ENCODE measurements at regions not wholly inside any gene's neighbourhood (a gene's known extent, or its start where the extent isn't known, plus 50 kb on each side); places are given as distances from the start of the nearest gene placed in this dataset.

DNA sequence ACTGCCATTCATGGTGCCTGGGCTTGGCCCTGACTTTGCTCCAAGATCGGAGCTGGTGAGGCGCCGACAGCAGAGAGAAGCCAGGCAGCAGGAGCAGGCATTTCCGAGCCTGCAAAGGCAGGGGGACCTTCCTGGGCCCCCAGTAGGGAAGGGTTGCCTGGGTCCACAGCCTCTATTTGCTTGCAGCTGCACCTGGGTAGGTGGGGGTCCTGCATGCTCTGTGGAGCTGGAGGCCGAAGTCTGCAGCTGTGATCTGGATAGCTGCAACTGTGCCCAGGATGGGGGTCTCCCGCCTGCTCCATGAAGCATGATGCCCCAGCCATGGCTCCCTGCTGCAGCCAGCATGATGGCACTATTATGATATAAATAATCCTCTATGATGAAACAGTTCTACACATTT lies 2144.2 kb downstream of the PCDH9 start (continued):
- TF ChIP-seq, protein P1, sequence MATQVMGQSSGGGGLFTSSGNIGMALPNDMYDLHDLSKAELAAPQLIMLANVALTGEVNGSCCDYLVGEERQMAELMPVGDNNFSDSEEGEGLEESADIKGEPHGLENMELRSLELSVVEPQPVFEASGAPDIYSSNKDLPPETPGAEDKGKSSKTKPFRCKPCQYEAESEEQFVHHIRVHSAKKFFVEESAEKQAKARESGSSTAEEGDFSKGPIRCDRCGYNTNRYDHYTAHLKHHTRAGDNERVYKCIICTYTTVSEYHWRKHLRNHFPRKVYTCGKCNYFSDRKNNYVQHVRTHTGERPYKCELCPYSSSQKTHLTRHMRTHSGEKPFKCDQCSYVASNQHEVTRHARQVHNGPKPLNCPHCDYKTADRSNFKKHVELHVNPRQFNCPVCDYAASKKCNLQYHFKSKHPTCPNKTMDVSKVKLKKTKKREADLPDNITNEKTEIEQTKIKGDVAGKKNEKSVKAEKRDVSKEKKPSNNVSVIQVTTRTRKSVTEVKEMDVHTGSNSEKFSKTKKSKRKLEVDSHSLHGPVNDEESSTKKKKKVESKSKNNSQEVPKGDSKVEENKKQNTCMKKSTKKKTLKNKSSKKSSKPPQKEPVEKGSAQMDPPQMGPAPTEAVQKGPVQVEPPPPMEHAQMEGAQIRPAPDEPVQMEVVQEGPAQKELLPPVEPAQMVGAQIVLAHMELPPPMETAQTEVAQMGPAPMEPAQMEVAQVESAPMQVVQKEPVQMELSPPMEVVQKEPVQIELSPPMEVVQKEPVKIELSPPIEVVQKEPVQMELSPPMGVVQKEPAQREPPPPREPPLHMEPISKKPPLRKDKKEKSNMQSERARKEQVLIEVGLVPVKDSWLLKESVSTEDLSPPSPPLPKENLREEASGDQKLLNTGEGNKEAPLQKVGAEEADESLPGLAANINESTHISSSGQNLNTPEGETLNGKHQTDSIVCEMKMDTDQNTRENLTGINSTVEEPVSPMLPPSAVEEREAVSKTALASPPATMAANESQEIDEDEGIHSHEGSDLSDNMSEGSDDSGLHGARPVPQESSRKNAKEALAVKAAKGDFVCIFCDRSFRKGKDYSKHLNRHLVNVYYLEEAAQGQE (IDR thresholded peaks at IDR 0.05; ENCODE audit: low read depth, low read length): no peak
- no peak for TF ChIP-seq KLF5 (IDR thresholded peaks at IDR 0.05; ENCODE audit: partially characterized antibody)
- TF ChIP-seq ZNF207 (IDR thresholded peaks at IDR 0.05; ENCODE audit: borderline replicate concordance): no peak
- TF ChIP-seq, protein P2, sequence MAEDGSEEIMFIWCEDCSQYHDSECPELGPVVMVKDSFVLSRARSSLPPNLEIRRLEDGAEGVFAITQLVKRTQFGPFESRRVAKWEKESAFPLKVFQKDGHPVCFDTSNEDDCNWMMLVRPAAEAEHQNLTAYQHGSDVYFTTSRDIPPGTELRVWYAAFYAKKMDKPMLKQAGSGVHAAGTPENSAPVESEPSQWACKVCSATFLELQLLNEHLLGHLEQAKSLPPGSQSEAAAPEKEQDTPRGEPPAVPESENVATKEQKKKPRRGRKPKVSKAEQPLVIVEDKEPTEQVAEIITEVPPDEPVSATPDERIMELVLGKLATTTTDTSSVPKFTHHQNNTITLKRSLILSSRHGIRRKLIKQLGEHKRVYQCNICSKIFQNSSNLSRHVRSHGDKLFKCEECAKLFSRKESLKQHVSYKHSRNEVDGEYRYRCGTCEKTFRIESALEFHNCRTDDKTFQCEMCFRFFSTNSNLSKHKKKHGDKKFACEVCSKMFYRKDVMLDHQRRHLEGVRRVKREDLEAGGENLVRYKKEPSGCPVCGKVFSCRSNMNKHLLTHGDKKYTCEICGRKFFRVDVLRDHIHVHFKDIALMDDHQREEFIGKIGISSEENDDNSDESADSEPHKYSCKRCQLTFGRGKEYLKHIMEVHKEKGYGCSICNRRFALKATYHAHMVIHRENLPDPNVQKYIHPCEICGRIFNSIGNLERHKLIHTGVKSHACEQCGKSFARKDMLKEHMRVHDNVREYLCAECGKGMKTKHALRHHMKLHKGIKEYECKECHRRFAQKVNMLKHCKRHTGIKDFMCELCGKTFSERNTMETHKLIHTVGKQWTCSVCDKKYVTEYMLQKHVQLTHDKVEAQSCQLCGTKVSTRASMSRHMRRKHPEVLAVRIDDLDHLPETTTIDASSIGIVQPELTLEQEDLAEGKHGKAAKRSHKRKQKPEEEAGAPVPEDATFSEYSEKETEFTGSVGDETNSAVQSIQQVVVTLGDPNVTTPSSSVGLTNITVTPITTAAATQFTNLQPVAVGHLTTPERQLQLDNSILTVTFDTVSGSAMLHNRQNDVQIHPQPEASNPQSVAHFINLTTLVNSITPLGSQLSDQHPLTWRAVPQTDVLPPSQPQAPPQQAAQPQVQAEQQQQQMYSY (CRISPR knock-in tag; IDR thresholded peaks at IDR 0.05): no peak
- no peak for TF ChIP-seq TCF7 (IDR thresholded peaks at IDR 0.05; ENCODE audit: borderline replicate concordance)
- TF ChIP-seq, protein P3, sequence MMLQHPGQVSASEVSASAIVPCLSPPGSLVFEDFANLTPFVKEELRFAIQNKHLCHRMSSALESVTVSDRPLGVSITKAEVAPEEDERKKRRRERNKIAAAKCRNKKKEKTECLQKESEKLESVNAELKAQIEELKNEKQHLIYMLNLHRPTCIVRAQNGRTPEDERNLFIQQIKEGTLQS (IDR thresholded peaks at IDR 0.05; ENCODE audit: borderline replicate concordance, extremely low read depth, low read depth, low read length): no peak
- no peak for TF ChIP-seq TAF1 (IDR thresholded peaks at IDR 0.05; ENCODE audit: borderline replicate concordance, low read depth, low read length)
